ENCODE measurements at regions not wholly inside any gene's neighbourhood (a gene's known extent, or its start where the extent isn't known, plus 50 kb on each side); places are given as distances from the start of the nearest gene placed in this dataset.

GRCh38 chr10:125375210-125375609 lies 214.8 kb upstream of the CTBP2 start:
- DNase-seq: no peak
- ATAC-seq: peak; percentile 60
- intact Hi-C loops (cut with DNase I, micrococcal nuclease): no loop called here

DNA sequence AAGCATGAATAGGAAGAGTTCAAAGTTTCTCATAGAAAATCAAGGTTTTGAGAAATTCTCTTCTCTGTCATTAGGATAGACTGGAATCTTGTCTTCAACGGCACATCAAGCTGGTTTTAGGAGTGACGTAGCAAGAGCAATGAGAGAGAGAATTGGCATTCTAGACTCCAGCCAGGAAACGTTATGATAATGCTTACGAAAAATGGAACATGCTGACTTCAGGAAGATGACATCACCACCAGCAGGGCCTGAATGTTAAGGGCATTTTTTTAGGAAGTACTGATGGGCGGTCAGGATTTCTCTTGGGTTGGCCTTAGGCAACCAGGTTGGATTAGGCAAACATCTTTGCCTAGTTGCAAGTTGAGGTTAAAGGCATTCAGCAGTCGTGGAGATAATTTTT lies 213.2 kb upstream of the CTBP2 start:
- DNase-seq (no peak), ATAC-seq (no peak)
- intact Hi-C loops (cut with DNase I, micrococcal nuclease): no loop called here

- ATAC-seq (no peak), DNase-seq (no peak)
- intact Hi-C loops (cut with DNase I, micrococcal nuclease): no loop called here
These were observed 210.2 kb upstream of the CTBP2 start for GRCh38 chr10:125370578-125370977.

- ATAC-seq (no peak), DNase-seq (no peak)
- intact Hi-C loops (cut with DNase I, micrococcal nuclease): no loop called here
These were observed 209.3 kb upstream of the CTBP2 start for GRCh38 chr10:125369382-125370326.

- ATAC-seq (no peak), DNase-seq (no peak)
- intact Hi-C loops (cut with DNase I, micrococcal nuclease): no loop called here
These were observed 207.8 kb upstream of the CTBP2 start for GRCh38 chr10:125368146-125368545.

- DNase-seq (no peak), ATAC-seq (no peak)
- intact Hi-C loops (cut with DNase I, micrococcal nuclease): no loop called here
These were observed 203.4 kb upstream of the CTBP2 start for GRCh38 chr10:125363791-125364190.

DNA sequence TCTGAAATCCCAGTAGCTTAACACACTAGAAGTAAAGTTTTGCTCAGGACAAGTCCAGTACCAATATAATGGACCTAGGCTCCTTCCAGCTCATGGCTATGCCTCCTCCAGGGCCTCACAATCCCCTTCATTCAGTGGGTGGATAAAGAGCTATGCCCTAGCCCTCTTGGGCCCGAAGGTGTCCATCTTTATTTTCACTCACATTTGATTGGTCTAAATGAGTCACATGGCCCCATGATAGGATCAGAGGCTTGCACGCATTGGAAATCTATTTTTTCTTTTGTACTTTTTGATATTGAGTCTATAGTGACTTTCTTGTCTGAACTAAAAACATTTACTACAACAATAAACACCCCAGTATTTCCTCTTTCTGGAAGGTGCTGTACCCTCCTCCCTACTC lies 202.6 kb upstream of the CTBP2 start:
- ATAC-seq (no peak), DNase-seq (no peak)
- intact Hi-C loops (cut with DNase I, micrococcal nuclease): no loop called here

DNA sequence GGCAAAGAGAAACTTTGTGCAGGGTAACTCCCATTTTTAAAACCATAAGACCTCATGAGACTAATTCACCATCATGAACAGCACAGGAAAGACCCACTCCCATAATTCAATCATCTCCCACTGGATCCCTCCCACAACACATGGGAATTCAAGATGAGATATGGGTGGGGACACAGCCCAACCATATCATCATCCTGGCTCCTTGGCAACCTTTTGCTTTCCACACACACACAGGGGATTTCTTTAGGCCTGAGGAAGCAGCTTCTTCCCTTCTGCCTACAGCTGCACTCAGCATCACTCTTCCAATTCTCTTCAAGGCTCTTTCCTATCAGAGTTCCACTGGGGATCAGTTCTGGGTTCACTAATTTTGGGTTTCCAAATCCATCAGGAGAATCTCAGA lies 199.0 kb upstream of the CTBP2 start:
- ATAC-seq (no peak), DNase-seq (no peak)
- intact Hi-C loops (cut with DNase I, micrococcal nuclease): no loop called here

- intact Hi-C loops (cut with DNase I, micrococcal nuclease): no loop called here
- no peak for DNase-seq
- ATAC-seq: no peak
These were observed 195.3 kb upstream of the CTBP2 start for GRCh38 chr10:125355657-125356056.

GRCh38 chr10:125350519-125350918 lies 190.2 kb upstream of the CTBP2 start:
- ATAC-seq: no peak

DNA sequence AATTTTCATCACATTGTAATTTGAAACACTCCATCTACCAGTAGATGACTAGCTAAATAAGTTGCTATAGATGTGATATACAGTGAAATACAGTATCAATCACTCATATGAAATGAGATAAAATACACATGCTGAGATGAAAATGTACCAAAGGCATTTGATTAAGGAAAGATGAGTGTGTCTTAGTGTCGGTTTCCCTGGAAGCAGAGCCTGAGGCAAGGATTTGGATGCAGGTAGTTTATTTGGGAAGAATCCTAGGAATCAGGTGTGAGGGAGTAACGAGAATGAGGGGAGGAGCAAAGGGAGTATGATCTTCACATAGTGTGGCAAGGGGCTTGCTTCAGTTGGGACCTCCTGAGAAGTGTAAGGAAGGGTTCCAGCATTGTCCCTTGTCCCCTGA lies 188.2 kb upstream of the CTBP2 start:
- ATAC-seq: no peak
- intact Hi-C loops (cut with DNase I, micrococcal nuclease): loop anchor here in 1 of 2 donors (10.0 kb wide), 1 partner anchor 304 kb away; no protein-coding TSS in a partner anchor

More at GRCh38 chr10:125350519-125350918, 190.2 kb upstream of the CTBP2 start:
- DNase-seq: no peak
- intact Hi-C loops (cut with DNase I, micrococcal nuclease): no loop called here

GRCh38 chr10:125344573-125345171 lies 184.3 kb upstream of the CTBP2 start:
- ATAC-seq (peak; percentile 95), DNase-seq (peak; percentile 34 to 43)
- intact Hi-C loops (cut with DNase I, micrococcal nuclease): loop anchor here in 1 of 2 donors (10.0 kb wide), 1 partner anchor 300 kb away; no protein-coding TSS in a partner anchor

More for the DNA sequence above, 188.2 kb upstream of the CTBP2 start:
- DNase-seq: no peak

- DNase-seq (no peak), ATAC-seq (no peak)
- intact Hi-C loops (cut with DNase I, micrococcal nuclease): loop anchor here in 1 of 2 donors (10.0 kb wide), 1 partner anchor 299 kb away; no protein-coding TSS in a partner anchor
These were observed 183.6 kb upstream of the CTBP2 start for GRCh38 chr10:125343983-125344382.

GRCh38 chr10:125343118-125343925 lies 183.0 kb upstream of the CTBP2 start:
- intact Hi-C loops (cut with DNase I, micrococcal nuclease): loop anchor here in 1 of 2 donors (10.0 kb wide), 1 partner anchor 299 kb away; no protein-coding TSS in a partner anchor
- DNase-seq: peak in 1 of 2 donors; percentile 21
- ATAC-seq: peak; percentile 58

GRCh38 chr10:125341611-125342010 lies 181.2 kb upstream of the CTBP2 start:
- intact Hi-C loops (cut with DNase I, micrococcal nuclease): loop anchor here in 1 of 2 donors (10.0 kb wide), 1 partner anchor 297 kb away; no protein-coding TSS in a partner anchor
- ATAC-seq: no peak
- DNase-seq: no peak

DNA sequence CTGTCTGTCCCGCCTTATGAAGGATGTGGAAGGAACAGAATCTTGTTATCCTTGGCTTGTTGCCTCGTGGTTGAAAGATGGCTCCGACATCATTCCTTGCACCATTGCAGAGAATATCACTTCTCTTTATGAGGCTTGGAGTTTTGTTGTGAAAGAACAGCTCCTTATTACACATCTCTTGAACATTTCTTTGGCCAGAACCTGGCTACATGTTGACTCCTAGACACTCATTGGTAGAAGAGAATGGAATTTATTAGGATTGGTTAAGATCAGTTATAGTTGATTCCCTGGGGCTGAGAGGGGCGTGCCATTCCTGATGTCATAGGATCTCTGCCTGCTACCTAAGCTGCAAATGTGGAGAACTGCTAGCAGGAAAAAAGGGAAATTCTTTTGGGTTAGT lies 180.5 kb upstream of the CTBP2 start:
- DNase-seq (no peak), ATAC-seq (no peak)
- intact Hi-C loops (cut with DNase I, micrococcal nuclease): loop anchor here in 1 of 2 donors (10.0 kb wide), 1 partner anchor 296 kb away; no protein-coding TSS in a partner anchor

DNA sequence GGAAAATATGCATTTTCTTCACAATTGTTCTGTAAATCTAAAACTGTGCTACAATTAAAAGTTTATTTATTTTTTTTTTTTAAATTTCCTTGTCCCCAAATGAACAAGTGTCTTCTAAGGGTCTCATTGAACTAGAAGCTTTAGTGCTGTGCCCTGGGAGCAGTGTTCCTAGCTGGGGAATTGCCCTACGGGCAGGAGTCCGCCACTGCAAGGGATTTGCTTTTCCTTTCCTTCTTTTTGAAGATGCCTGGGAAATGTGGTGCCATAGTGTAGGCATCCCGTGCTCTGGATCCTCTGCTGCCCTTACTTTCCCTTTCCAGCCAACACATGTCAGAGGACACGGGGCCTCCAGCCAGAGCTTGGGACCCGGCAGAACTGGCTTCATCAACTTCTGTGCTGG lies 177.1 kb upstream of the CTBP2 start:
- intact Hi-C loops (cut with DNase I, micrococcal nuclease): no loop called here
- ATAC-seq (no peak), DNase-seq (no peak)

- no peak for DNase-seq
- intact Hi-C loops (cut with DNase I, micrococcal nuclease): no loop called here
- no peak for ATAC-seq
These were observed 174.2 kb upstream of the CTBP2 start for GRCh38 chr10:125334545-125334944.

- DNase-seq (no peak), ATAC-seq (no peak)
- intact Hi-C loops (cut with DNase I, micrococcal nuclease): no loop called here
These were observed 173.4 kb upstream of the CTBP2 start for GRCh38 chr10:125333769-125334168.
